ENCODE measurements at regions not wholly inside any gene's neighbourhood (a gene's known extent, or its start where the extent isn't known, plus 50 kb on each side); places are given as distances from the start of the nearest gene placed in this dataset.

DNA sequence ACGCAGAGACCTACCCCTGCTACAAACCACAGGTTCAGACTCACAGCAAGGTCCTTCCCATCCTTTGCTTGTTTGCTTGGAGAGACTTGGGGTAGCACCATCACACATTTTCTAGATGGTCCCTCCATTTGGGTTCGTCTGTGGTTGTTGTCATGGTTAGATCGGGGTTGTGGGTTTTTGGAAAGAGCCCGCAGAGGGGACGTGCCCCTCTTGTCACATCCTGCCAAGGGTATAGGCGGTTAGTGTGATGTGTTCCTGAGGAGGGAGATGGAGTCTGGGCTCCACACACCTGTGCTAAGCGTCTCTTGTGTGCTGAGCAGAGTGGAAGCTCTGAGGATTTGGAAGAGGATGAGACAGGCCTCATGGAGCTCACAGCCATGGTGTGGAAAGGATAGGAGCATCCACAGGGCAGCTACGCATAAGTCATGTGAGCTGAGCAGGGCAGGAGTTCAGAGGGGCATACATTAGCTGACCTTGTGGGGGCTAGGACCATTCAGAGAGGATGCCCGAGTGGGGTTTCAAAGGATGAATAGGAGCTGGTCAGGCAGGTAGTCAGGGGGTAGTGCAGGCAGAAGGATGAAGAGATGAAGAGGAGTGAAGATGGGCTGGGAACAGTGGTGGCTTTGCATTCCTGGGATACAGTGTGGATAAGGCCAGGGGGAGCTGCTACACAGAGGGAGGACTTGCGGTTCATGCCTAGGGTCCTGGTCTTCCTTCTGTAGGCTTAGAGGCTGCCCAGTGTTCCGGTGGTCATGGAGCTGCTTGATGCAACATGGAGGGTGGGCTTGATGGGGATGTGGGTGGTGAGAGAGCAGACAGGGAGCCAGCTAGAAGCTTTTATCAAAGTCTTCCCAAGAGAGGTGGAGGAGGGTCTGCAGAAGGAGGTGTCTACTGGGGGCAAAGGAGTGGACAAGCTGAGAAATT, 62.9 kb downstream of the ACKR3 start:
- H3K27me3 Mint-ChIP-seq (ENCODE audit: insufficient read depth): peaks cover 29% of the 10 kb centered on the region
- TF ChIP-seq, protein P1, sequence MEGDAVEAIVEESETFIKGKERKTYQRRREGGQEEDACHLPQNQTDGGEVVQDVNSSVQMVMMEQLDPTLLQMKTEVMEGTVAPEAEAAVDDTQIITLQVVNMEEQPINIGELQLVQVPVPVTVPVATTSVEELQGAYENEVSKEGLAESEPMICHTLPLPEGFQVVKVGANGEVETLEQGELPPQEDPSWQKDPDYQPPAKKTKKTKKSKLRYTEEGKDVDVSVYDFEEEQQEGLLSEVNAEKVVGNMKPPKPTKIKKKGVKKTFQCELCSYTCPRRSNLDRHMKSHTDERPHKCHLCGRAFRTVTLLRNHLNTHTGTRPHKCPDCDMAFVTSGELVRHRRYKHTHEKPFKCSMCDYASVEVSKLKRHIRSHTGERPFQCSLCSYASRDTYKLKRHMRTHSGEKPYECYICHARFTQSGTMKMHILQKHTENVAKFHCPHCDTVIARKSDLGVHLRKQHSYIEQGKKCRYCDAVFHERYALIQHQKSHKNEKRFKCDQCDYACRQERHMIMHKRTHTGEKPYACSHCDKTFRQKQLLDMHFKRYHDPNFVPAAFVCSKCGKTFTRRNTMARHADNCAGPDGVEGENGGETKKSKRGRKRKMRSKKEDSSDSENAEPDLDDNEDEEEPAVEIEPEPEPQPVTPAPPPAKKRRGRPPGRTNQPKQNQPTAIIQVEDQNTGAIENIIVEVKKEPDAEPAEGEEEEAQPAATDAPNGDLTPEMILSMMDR (IDR thresholded peaks at IDR 0.05): no peak
- no peak overlapping the region for H3K4me3 Mint-ChIP-seq
- DNase-seq: no peak
- no peaks in the 10 kb centered on the region for H3K4me1 Mint-ChIP-seq (ENCODE audit: low read depth)
- no peak overlapping the region for H3K27ac Mint-ChIP-seq
- no peaks in the 10 kb centered on the region for H3K36me3 Mint-ChIP-seq (ENCODE audit: low read depth)
- peaks cover 5% of the 10 kb centered on the region for H3K9me3 Mint-ChIP-seq

DNA sequence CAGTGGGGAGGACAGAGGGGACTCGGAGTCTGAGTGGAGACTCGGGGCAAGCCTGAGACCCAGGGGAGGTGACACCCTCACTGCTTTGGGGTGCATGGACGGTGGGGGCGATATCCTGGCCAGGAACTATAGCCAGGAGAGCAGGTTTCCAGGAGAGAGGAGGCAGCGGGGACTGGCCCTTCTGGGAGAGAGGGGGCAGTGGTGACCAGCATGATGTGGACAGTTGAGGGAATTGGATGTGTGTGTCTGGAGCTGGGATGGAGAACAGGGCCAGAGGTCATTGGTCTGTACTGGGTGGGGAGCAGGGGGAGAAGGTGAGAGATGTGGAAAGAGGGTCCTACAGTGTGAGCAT, 63.6 kb downstream of the ACKR3 start:
- TF ChIP-seq, protein P1 (IDR thresholded peaks at IDR 0.05): no peak
- peaks cover 5% of the 10 kb centered on the region for H3K9me3 Mint-ChIP-seq
- peaks cover 24% of the 10 kb centered on the region for H3K27me3 Mint-ChIP-seq (ENCODE audit: insufficient read depth)
- H3K4me3 Mint-ChIP-seq: no peak overlapping the region
- DNase-seq: no peak
- H3K36me3 Mint-ChIP-seq (ENCODE audit: low read depth): no peaks in the 10 kb centered on the region
- H3K27ac Mint-ChIP-seq: no peak overlapping the region
- H3K4me1 Mint-ChIP-seq (ENCODE audit: low read depth): no peaks in the 10 kb centered on the region

DNA sequence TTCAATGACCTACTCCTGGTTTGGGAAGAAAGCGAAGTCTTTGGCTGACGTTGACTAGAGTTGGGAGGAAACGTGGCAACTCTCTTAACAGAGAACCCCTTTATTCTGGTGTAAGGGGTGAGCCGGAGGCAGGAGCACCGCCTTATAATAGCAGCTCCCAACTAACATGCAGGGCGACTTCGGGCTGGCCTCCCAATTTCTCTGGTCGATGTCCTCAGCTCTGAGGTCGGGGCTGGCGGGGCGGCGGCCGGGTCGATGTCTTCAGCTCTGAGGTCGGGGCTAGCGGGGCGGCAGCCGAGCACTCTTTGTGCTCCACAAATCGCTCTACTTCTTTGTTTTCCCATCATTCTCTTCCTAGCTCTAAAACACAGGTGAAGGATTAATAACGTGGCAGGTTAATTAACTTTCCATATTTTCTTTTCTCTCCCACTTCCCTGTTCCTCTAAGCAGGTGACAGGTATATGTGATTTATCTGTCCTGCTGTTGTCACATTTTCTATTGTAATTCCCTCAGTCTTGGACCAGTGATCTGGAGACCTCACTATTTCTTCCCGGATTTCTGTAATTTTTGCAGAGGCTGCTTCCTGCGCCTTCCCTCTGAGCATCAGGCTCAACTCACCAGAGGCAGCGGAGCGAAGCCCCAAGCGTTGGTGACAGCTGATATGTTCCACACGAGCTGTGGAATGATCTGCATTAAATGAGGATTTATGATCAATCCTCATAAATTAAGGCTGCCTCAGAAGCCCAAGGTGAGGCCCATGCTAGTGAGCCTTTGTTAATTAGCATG, 64.3 kb downstream of the ACKR3 start:
- no peak for DNase-seq
- no peak overlapping the region for H3K27ac Mint-ChIP-seq
- TF ChIP-seq, protein P1 (IDR thresholded peaks at IDR 0.05): no peak
- H3K36me3 Mint-ChIP-seq (ENCODE audit: low read depth): no peaks in the 10 kb centered on the region
- H3K4me3 Mint-ChIP-seq: no peak overlapping the region
- H3K4me1 Mint-ChIP-seq (ENCODE audit: low read depth): no peaks in the 10 kb centered on the region
- peaks cover 22% of the 10 kb centered on the region for H3K27me3 Mint-ChIP-seq (ENCODE audit: insufficient read depth)
- H3K9me3 Mint-ChIP-seq: peaks cover 6% of the 10 kb centered on the region

DNA sequence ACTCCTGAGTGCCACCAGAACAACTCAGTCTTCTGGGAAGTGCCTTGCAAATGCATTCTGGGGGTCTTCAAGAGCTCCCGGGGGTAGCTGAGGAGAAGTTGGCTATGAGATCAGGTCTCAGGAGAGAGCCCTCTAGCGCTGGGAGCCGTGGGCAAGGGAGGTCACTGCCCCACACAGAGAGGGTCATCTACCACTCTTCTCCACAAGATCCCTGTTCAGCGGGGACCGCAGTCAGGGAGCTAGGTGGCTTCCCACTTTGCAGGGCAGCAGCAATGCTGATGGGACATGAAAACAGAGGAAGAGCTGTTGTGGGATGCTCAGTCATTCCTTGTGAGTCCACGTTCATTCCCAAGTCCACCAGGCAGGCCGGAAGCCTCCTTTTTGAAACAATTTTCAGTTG, 66.6 kb downstream of the ACKR3 start:
- Mint-ChIP-seq H3K36me3 (ENCODE audit: low read depth) (peaks cover 6% of the 10 kb centered on the region), H3K27ac (no peak overlapping the region), H3K4me1 (ENCODE audit: low read depth) (no peaks in the 10 kb centered on the region), H3K9me3 (peaks cover 23% of the 10 kb centered on the region), H3K27me3 (ENCODE audit: insufficient read depth) (peaks cover 17% of the 10 kb centered on the region), H3K4me3 (no peak overlapping the region)
- TF ChIP-seq, protein P1 (IDR thresholded peaks at IDR 0.05): no peak
- DNase-seq: no peak

DNA sequence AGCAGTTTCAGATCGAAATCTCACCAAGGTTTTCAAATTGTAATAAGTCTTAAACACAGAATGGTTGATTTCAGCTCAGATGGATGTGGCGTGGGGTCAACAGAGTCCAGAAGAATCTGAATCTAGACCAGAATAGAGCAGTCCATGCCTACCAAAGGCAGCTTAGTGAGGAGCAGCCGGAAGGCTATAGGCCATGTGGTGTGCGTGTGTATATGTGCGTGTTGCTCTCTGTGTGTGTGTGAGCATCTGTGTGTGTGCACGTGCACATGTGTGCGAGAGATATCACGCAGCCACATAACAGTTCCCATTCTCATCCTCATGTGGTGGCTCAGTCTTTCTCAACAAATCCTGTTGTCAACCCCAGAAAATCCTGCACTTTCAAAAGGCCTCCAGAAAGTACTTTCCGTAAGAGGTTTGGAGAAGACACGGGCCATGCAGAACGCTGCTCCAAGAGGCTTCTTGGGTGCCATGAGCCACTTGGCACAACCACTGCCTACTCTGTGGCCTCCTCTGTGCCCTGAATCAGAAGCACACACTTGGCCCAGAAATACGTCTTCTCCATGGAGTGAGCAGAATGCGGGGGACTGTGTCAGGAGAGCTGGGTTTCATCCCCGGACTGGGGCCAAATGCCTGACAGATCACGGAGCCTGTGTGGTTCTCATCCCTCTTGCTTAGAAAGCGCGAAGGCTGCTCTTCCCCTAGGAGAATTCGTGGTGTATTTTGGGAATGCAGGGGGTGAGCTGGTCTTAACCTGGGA, 67.3 kb downstream of the ACKR3 start:
- H3K4me3 Mint-ChIP-seq: no peak overlapping the region
- H3K36me3 Mint-ChIP-seq (ENCODE audit: low read depth): peaks cover 11% of the 10 kb centered on the region
- H3K9me3 Mint-ChIP-seq: peaks cover 30% of the 10 kb centered on the region
- TF ChIP-seq, protein P1 (IDR thresholded peaks at IDR 0.05): no peak
- peaks cover 5% of the 10 kb centered on the region; the same call in 1 of the 2 replicates for H3K4me1 Mint-ChIP-seq (ENCODE audit: low read depth)
- H3K27me3 Mint-ChIP-seq (ENCODE audit: insufficient read depth): peaks cover 17% of the 10 kb centered on the region
- H3K27ac Mint-ChIP-seq: no peak overlapping the region
- no peak for DNase-seq

Data from HFFc6 (cell line).